SU-DHL-6 (cell line): ENCODE measurements at regions not wholly inside any gene's neighbourhood (a gene's known extent, or its start where the extent isn't known, plus 50 kb on each side); places are given as distances from the start of the nearest gene placed in this dataset.

Experiments
- H2AFZ ChIP-seq: fragments of 200-600 bp; sonication (generic); 2 replicates; pipeline ENCODE4 v1.6.1; 2014; ENCODE audit warnings: low read depth, mild to moderate bottlenecking, moderate library complexity, mixed read lengths, antibody characterized with exemption, low read length; ENCODE audit not compliant: severe bottlenecking
- H3F3A ChIP-seq: fragments of 200-600 bp; shearing (Covaris generic); 2 replicates; pipeline ENCODE4 v1.6.0; 2016; ENCODE audit warnings: antibody characterized with exemption, mild to moderate bottlenecking; ENCODE audit not compliant: insufficient read depth
- H3K27ac ChIP-seq: fragments of 200-600 bp; sonication (generic); 2 replicates; pipeline ENCODE4 v1.5.1; 2016; ENCODE audit warnings: low read depth, mild to moderate bottlenecking, low read length, moderate library complexity, mixed read lengths
- H3K27me3 ChIP-seq: fragments of 200-600 bp; sonication (generic), shearing (Covaris generic); 2 replicates; pipeline ENCODE4 v1.6.0; 2014; ENCODE audit warnings: mild to moderate bottlenecking, low read length
- H3K36me3 ChIP-seq: fragments of 200-600 bp; sonication (generic); 2 replicates; pipeline ENCODE4 v1.6.1; 2014; ENCODE audit warnings: mild to moderate bottlenecking, low read length, mixed read lengths
- H3K4me2 ChIP-seq: fragments of 300-600, 200-600 bp; shearing (Covaris generic), sonication (generic); 2 replicates; pipeline ENCODE4 v1.6.0; 2014; ENCODE audit warnings: low read length, low read depth, mild to moderate bottlenecking; ENCODE audit not compliant: poor library complexity, severe bottlenecking
- H3K4me3 ChIP-seq: fragments of 200-600 bp; sonication (generic); 2 replicates; pipeline ENCODE4 v1.5.1; 2014; ENCODE audit warnings: antibody characterized with exemption, low read length, mild to moderate bottlenecking, mixed read lengths; ENCODE audit not compliant: insufficient read depth, poor library complexity, severe bottlenecking
- H3K79me2 ChIP-seq: fragments of 200-600 bp; sonication (generic); 2 replicates; pipeline ENCODE4 v1.6.1; 2014; ENCODE audit warnings: mild to moderate bottlenecking, low read length, moderate library complexity; ENCODE audit not compliant: insufficient read depth
- H3K9ac ChIP-seq: fragments of 200-600 bp; sonication (generic); 2 replicates; pipeline ENCODE4 v1.7.0; 2014; ENCODE audit warnings: mild to moderate bottlenecking, low read length
- H3K9me2 ChIP-seq: fragments of 200-600 bp; sonication (generic); replicated peaks from 2 replicates; pipeline ENCODE4 v1.6.1; 2014; ENCODE audit warnings: low read length; ENCODE audit not compliant: insufficient read depth
- H3K9me3 ChIP-seq: fragments of 200-600 bp; sonication (generic); 2 replicates; pipeline ENCODE4 v1.6.1; 2014; ENCODE audit warnings: low read length, mixed read lengths; ENCODE audit not compliant: insufficient read depth
- H4K20me1 ChIP-seq: fragments of 200-600 bp; sonication (generic); 2 replicates; pipeline ENCODE4 v1.6.1; 2014; ENCODE audit warnings: low read depth, mild to moderate bottlenecking, antibody characterized with exemption, low read length, moderate library complexity, mixed read lengths
- CTCF ChIP-seq: fragments of 200-600 bp; sonication (generic); IDR thresholded peaks from one replicate; pipeline ENCODE4 v1.5.1; 2017; ENCODE audit warnings: antibody characterized with exemption, mild to moderate bottlenecking, low read length, moderate library complexity; ENCODE audit not compliant: insufficient read depth, poor library complexity, severe bottlenecking
- EZH2phosphoT487 ChIP-seq: fragments of 200-600 bp; sonication (generic), shearing (Covaris generic); conservative IDR thresholded peaks from 2 replicates; pipeline ENCODE4 v1.6.1; 2018; ENCODE audit warnings: mild to moderate bottlenecking, antibody characterized with exemption, low read length, moderate library complexity, mixed read lengths

GRCh38 chr5:82655078-82655477 is 376.9 kb upstream of the RPS23 start:
- no peak overlapping the region for H3K9ac ChIP-seq
- no peaks in the 10 kb centered on the region for H3K79me2 ChIP-seq
- no peak overlapping the region for H2AFZ ChIP-seq
- no peaks in the 10 kb centered on the region for H3K9me3 ChIP-seq
- no peak overlapping the region for H3K27ac ChIP-seq
- H3K27me3 ChIP-seq: no peaks in the 10 kb centered on the region
- no peak overlapping the region for H3K4me2 ChIP-seq
- no peaks in the 10 kb centered on the region for H3K9me2 ChIP-seq
- no peaks in the 10 kb centered on the region for H3F3A ChIP-seq
- no peak overlapping the region for H3K4me3 ChIP-seq
- TF ChIP-seq CTCF (no peak), EZH2phosphoT487 (no peak)
- H3K36me3 ChIP-seq: no peaks in the 10 kb centered on the region
- no peaks in the 10 kb centered on the region for H4K20me1 ChIP-seq

GRCh38 chr5:82649943-82650342 is 371.8 kb upstream of the RPS23 start:
- TF ChIP-seq CTCF (no peak), EZH2phosphoT487 (no peak)
- no peak overlapping the region for H3K4me2 ChIP-seq
- H3K9ac ChIP-seq: no peak overlapping the region
- 0 out of 2 replicates have a peak, but pooled peaks cover 3% of the 10 kb centered on the region for H3K27me3 ChIP-seq
- H3K79me2 ChIP-seq: no peaks in the 10 kb centered on the region
- H3K9me3 ChIP-seq: no peaks in the 10 kb centered on the region
- H4K20me1 ChIP-seq: no peaks in the 10 kb centered on the region
- H3K36me3 ChIP-seq: no peaks in the 10 kb centered on the region
- H3K4me3 ChIP-seq: no peak overlapping the region
- H3K27ac ChIP-seq: no peak overlapping the region
- no peaks in the 10 kb centered on the region for H3F3A ChIP-seq
- H2AFZ ChIP-seq: no peak overlapping the region
- H3K9me2 ChIP-seq: no peaks in the 10 kb centered on the region

GRCh38 chr5:82644766-82645165 is 366.6 kb upstream of the RPS23 start:
- Histone ChIP-seq H3F3A (no peaks in the 10 kb centered on the region), H3K79me2 (no peaks in the 10 kb centered on the region), H3K9ac (no peak overlapping the region), H3K27me3 (0 out of 2 replicates have a peak, but pooled peaks cover 3% of the 10 kb centered on the region), H3K27ac (no peak overlapping the region), H3K36me3 (no peaks in the 10 kb centered on the region), H2AFZ (no peak overlapping the region), H4K20me1 (no peaks in the 10 kb centered on the region), H3K4me2 (no peak overlapping the region), H3K9me2 (no peaks in the 10 kb centered on the region), H3K4me3 (no peak overlapping the region), H3K9me3 (no peaks in the 10 kb centered on the region)
- TF ChIP-seq CTCF: no peak
- no peak for TF ChIP-seq EZH2phosphoT487
